HG03066 (cell line): ENCODE measurements at regions not wholly inside any gene's neighbourhood (a gene's known extent, or its start where the extent isn't known, plus 50 kb on each side); places are given as distances from the start of the nearest gene placed in this dataset.

Source experiments
- ATAC-seq: cut with Tn5 transposase; IDR thresholded peaks from one replicate; pipeline ENCODE4 v1.9.1; 2021; ENCODE audit warnings: low read depth; ENCODE audit not compliant: unreplicated experiment

DNA sequence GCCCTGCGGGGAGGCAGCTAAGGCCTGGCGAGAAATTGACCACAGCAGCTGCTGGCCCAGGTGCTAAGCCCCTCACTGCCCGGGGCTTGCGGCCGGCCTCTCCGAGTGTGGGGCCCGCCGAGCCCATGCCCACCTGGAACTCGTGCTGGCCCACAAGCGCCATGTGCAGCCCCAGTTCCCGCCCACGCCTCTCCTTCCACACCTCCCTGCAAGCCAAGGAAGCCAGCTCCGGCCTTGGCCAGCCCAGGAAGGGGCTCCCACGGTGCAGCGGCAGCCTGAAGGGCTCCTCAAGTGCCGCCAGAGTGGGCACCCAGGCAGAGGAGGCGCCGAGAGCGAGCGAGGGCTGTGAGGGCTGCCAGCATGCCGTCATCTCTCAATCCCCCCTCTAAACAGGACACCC is 304.6 kb upstream of the FAM98A start:
- no peak for ATAC-seq

- ATAC-seq, result no peak
These were observed 304.1 kb upstream of the FAM98A start for GRCh38 chr2:33903215-33903614.

DNA sequence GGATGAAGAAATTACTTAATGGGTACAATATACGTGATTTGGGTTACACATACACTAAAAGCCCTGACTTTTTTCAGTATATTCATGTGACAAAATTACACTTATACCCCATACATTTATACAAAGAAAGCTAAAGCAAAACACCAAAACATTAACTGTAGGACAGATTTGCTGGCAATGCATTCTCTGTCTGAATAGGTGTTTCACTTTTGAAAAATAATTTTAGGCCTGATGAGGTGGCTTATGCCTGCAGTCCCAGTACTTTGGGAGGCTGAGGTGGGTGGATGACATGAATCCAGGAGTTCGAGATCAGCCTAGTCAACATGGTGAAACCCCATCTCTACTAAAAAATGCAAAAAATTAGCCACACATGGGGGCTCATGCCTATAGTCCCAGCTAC is 301.5 kb upstream of the FAM98A start:
- ATAC-seq, result no peak

DNA sequence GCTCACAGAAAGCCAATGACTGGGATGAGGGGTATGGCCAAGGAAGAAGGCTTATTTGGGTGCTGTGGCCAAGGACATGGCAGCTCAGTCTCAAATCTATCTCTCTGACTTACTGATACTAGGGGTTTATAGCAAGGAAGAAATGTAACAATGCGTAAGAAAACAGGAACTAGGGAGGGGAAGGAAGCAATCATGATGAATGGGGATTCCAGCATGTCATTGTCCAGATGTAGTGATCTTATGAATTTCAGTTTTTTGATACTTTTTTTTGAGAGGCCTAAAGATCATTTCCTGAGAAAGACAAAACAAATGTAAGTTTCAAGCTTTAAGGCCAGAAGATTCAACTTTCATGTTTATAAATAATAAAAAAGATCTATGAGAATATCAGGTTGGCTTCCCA is 298.6 kb upstream of the FAM98A start:
- no peak for ATAC-seq

DNA sequence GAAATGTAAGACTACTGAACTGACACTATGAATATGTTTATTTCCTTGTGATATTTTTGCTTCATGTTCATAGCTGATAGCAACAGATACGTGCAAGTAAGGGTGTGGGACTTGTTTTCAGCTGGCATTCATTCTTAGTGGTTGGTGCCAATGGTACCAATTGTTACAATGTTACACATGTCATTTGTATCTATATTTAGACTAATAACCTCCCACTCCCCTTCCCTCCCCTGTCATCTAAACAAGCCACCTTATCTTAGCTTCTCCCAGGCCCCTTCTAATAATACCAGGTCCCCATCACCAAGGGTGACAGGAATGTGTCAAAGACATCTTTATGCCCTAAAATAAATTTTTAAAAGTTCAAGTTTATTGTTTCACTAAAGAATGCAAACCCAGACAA is 294.7 kb upstream of the FAM98A start:
- ATAC-seq, result no peak

DNA sequence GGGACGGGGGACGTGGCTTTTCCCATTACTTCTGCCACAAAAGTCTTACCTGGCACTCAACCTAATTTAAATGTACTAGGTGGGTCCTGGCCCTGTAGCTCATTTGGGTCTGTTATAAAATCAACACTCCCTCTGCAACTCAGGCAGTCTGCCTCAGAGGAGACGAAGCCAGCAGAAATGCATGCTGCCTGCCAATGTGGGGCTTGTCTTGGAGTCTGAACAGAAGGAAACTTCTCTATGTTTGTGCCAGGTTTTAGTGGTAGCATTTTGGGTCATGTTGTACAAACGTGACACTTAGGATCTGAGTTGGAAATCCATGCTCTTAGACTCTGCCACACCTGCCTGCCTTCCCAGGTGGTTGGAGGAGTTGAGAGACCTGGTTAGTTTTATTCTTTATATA is 292.5 kb upstream of the FAM98A start:
- no peak for ATAC-seq

DNA sequence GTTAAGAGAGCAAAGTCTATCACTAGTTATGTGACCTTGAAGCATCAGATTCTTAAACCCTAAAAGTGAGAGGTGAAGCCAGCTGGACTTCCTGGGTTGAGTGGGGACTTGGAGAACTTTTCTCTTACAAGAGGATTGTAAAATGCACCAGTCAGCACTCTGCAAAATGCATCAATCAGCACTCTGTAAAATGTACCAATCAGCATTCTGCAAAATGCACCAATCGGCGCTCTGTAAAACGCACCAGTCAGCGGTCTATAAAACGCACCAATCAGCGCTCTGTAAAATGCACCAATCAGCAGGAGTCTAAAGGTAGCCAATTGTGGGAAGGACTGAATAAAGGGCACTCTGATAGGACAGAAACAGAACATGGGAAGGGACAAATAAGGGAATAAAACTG is 291.6 kb upstream of the FAM98A start:
- no peak for ATAC-seq

GRCh38 chr2:33877348-33878016 is 278.4 kb upstream of the FAM98A start:
- no peak for ATAC-seq

DNA sequence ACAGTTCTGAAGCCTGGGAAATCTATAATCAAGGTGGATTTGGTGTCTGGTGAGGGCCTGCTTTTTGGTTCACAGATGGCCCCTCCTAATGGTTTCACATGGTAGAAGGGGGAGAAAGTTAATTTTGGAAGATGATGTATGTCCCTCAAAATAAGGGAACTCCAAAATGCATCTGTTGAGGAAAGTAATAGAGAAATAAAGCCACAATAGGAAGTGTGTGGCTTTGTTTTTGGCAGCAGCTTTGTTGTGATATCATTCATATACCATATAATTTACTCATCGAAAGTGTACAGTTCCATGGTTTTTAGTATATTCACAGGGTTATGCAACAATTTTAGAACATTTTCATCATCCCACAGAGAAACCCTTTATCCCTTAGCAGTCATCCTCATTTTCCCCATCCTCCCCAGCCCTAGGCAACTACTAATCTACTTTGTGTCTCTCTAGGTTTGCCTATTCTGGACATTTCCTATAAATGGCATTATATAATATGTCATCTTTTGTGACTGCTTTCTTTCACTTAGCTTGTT is 274.0 kb upstream of the FAM98A start:
- no peak for ATAC-seq

DNA sequence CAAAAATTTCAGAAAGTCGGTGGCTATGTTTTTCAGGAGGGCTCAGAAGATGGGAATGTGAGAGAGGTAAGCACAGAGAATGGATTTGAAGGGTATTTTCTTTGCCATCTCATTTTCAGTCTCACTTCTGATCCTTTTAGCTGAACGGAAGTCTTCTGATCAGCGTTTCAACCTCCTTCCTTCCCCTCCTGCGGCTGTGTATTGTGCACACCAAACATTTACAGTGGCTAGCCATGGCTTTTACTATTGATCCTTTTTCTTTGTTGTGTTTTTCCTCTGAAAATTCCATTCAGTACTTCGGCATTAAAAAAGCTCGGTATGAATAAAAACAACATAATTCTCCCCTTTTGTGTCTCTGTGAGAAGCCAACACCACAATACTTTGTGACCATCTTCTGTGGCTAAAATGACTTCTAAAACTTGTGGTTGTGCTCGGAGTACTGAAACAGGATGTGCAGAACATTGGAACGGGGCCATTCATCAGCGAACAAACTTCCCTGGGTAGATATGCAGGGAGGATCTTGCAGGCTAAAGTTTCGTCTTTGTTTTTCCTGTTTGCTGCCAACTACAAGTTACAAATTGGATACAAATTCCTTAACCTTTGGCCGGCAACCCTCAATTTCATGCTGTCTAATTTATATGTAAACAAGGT is 260.8 kb upstream of the FAM98A start:
- ATAC-seq, result no peak

DNA sequence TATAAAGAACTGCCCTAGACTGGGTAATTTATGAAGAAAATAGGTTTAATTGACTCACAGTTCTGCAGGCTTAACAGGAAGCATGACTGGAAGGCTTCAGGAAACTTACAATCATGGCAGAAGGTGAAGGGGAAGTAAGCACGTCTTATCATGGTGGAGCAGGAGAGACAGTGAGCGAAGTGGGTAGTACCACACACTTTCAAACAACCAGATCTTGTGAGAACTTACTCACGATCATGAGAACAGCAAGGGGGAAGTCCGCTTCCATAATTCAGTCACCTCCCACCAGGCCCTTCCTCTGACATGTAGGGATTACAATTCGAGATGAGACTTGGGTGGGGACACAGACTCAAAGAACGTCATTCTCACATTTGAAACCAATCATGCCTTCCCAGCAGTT is 260.1 kb upstream of the FAM98A start:
- ATAC-seq, result no peak

DNA sequence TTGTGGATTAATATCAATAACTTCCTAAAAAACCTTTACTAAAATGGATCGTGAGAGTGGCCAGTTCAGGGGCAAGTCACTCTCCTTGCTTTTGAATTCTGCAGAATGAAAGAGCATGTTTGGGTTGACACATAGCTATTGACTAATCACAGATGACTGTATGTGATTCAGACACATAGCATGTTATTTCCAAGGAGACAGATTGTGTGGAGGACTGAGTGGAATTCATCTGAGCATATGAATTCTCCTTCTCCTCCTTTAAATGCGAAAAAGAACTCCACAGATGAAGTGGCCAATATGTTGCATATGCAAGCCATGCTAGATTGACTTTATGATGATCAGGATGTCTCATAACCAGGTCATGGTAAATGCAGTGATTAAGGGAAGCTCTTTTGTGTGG is 249.4 kb upstream of the FAM98A start:
- ATAC-seq, result no peak

GRCh38 chr2:33839791-33840190 is 240.7 kb upstream of the FAM98A start:
- no peak for ATAC-seq

GRCh38 chr2:33836628-33837027 is 237.5 kb upstream of the FAM98A start:
- ATAC-seq, result no peak

DNA sequence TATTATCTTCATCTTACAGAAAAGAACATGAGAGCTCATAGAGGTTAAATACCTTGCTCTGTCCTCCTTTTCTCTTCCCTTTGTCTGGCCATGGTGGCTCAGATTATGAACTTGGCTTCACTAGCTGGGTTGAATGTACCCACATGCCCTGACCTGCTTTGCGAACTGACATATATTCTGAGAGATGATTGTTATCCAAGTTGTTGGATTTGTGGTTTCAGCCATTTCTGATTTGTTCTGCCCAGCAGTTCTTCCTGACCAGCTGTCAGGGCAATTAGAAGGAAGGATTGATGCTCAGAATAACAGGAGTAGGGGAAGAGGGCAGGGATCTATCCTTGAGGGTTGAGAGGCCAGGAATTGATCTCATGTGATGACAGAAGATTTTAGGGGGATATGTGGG is 236.8 kb upstream of the FAM98A start:
- no peak for ATAC-seq

- no peak for ATAC-seq
These were observed 223.9 kb upstream of the FAM98A start for GRCh38 chr2:33822964-33823363.

DNA sequence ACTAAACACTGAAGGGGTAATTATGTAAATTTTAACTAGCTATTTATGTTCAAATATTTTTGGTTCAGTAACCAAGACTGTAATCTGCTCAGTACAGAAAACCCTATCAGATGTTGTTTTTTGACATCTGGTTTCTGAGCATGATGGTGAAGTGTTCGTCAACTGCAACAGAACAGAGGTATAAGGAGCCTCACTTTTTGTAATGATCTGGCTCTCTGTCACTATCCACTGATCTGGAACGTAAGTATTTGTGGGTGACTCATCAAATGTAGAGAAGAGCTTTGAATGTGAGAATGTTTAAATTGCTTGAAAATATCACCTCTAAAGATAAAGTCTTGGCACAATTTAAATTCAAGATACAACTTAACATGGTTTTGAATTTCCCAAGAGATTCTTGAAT is 213.6 kb upstream of the FAM98A start:
- no peak for ATAC-seq

DNA sequence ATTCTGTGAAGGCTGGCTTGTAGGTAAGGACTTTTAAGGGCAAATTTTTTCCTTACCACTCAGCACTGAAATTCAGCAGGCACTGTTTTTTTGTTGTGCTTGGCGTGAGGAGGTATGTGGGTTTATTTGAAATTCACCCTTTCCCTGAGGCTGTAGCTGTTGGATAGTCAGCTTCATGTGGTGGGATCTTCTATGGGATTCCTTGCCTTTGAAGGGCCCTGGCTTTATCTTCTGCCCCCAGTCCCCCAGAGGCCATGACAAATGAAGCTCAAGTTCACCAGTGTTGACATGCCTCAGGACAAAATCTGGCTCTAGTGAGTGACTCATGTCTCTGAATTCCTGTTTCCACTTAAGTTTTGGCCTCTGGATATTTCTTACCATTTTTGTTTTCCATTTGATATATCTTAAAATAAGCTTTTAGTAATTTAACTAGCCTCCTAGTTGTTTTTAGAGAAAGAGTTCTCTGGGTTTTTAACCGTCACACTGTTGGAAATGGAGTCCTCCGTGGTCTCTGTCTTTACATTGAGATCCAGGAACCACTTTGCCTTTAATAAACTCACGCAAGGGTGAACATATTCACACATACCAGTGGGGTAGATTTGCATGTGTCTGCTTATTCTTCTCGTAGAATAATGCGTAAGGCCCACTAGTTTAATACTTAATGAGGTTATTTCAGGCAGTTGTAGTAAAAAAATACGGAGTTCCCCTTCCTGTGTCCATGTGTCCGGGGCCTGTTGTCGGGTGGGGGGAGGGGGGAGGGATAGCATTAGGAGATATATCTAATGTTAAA is 211.1 kb upstream of the FAM98A start:
- ATAC-seq, result no peak

DNA sequence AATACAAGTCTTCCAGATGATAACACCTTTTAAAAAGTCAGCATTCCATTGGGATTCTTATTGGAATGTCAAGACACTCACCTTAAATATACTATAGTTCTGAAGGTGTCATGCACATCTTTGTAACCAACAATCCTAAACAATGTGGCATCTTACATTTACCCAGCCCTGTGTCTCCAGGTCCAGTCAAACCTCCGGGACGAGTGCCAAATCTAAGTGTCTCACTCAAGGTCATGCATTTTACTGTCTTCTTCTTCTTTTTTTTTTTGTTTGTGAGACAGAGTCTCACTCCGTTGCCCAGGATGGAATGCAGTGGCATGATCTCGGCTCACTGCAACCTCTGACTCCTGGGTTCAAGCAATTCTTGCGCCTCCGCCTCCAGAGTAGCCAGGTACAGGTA is 206.9 kb upstream of the FAM98A start:
- no peak for ATAC-seq

GRCh38 chr2:33804155-33804554 is 205.1 kb upstream of the FAM98A start:
- ATAC-seq, result no peak

DNA sequence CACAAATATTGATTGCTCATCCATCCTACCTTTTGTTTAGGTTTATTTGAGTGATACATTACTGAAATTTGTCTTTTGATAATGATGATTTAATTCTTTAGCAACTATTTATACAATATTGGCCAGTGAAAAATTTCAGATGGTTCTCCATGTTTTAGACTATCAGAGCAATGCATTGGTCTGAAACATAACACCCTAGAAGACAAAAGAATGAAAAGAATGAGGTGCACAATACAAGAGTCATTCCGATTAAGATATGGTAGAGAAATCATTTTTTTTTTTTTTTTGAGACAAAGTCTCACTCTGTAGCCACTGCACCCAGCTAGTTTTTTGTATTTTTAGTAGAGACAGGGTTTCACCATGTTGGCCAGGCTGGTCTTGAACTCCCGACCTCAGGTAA is 197.4 kb upstream of the FAM98A start:
- ATAC-seq, result no peak

DNA sequence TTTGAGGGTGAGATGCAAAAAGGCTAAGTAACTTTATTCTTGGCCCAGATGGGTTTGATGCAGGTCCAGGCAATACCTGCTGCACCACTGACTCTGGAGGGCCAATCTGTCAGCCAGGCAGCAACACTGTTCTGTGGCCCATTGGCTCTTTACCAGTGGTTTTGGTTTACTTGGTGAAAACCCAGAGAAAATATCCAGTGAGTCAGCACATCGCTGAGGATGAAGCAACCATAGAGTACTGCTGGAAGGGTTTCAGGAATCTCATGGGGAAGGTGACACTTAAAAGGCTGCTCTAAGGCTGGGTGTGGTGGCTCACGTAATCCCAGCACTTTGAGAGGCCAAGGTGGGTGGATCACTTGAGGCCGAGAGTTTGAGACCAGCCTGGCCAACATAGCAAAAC is 192.5 kb upstream of the FAM98A start:
- ATAC-seq, result no peak
